ENCODE measurements at regions not wholly inside any gene's neighbourhood (a gene's known extent, or its start where the extent isn't known, plus 50 kb on each side); places are given as distances from the start of the nearest gene placed in this dataset.

DNA sequence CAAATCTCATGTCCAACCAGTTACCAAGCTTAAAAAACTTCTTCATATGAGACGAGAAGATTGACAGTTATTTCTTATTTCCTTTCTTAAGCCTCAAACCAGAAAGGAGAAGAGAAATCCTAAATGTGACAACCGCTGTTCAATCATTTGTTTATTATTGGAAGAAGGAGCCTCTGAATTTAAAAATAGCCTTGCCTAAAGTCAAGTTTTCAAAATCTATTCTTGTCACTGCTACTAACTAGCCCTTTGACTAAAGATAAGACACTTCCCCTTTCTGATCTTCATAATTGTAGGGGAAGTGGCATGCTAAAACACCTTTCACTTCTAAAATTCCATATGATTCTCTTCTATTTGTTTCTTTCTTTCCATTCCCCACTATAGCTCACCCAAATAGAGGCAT lies 106.2 kb upstream of the EMB start:
- H3K4me1 ChIP-seq (ENCODE audit: control insufficient read depth, insufficient read depth, low read length), result no peaks in the 10 kb centered on the region
- no peaks in the 10 kb centered on the region for H3K9me3 ChIP-seq (ENCODE audit: control insufficient read depth, insufficient read depth, low read depth, low read length)
- no peaks in the 10 kb centered on the region for H3K36me3 ChIP-seq (ENCODE audit: control insufficient read depth in 2 of 2, insufficient read depth in 1 of 2, low read length in 2 of 2)
- POLR2A ChIA-PET, result no interaction called here
- CTCF ChIA-PET, result interaction anchor here (0.6 to 1.1 kb wide), 2 partner anchors 22 to 205 kb away, joined by 4 to 6 read pairs; no protein-coding TSS in a partner anchor
- no peak overlapping the region for H3K4me3 ChIP-seq (ENCODE audit: low read depth, low read length)
- TF ChIP-seq, protein P1, sequence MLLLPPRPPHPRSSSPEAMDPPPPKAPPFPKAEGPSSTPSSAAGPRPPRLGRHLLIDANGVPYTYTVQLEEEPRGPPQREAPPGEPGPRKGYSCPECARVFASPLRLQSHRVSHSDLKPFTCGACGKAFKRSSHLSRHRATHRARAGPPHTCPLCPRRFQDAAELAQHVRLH (tag by site-specific recombination; IDR thresholded peaks at IDR 0.05), result no peak
- H3K27ac ChIP-seq (ENCODE audit: extremely low read depth, low read depth, low read length), result no peak overlapping the region

DNA sequence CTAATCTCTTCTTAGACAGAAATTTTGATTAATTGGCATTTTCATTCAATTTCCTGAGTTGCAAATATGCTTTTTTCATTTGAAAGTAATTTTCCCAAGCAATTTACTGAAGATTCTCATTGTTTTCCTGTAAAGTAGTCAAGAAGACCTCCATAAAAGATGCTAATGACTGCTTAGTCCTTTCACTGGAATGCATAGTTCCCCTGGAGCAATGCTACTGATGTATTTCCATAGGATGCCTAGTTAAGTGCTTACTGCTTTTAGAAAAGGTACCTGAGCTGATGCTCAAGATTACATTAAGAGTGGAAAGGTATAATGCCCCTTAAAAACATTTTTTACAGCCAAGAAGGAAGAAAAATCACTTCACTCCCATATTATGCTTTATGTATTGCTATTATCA lies 109.2 kb upstream of the EMB start:
- ChIA-PET POLR2A (no interaction called here), CTCF (no interaction called here)
- no peak overlapping the region for H3K4me3 ChIP-seq (ENCODE audit: low read depth, low read length)

DNA sequence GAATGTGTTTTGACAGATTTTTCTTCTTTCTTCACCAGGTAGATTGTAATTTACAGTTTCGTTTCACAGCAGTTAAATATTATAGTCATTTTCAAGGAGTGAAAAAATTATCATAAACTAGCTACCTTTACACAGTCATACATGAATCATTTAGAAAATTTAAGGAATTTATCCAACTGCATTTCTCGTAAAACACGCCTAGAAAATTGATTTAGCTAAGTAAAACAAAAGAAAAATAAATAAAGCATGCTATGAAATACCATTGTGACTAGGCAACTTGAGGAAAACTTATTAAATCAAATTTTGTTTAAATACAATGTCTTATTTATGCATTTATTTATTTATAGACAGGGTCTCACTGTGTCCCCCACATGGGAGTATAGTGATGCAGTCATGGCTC lies 109.9 kb upstream of the EMB start:
- ChIA-PET POLR2A (no interaction called here), CTCF (no interaction called here)
- Histone ChIP-seq H3K36me3 (ENCODE audit: control insufficient read depth in 2 of 2, insufficient read depth in 1 of 2, low read length in 2 of 2) (no peaks in the 10 kb centered on the region), H3K27ac (ENCODE audit: extremely low read depth, low read depth, low read length) (no peak overlapping the region), H3K4me1 (ENCODE audit: control insufficient read depth, insufficient read depth, low read length) (no peaks in the 10 kb centered on the region), H3K4me3 (ENCODE audit: low read depth, low read length) (no peak overlapping the region), H3K9me3 (ENCODE audit: control insufficient read depth, insufficient read depth, low read depth, low read length) (no peaks in the 10 kb centered on the region)
- TF ChIP-seq ZBTB17 (tag by site-specific recombination; IDR thresholded peaks at IDR 0.05) (no peak), ZSCAN23 (tag by site-specific recombination; IDR thresholded peaks at IDR 0.05) (no peak), ZNF211 (tag by site-specific recombination; IDR thresholded peaks at IDR 0.05; ENCODE audit: low read depth) (no peak), ZNF114 (tag by site-specific recombination; IDR thresholded peaks at IDR 0.05) (no peak), ZNF146 (tag by site-specific recombination; IDR thresholded peaks at IDR 0.05) (no peak), ZNF37A (tag by site-specific recombination; IDR thresholded peaks at IDR 0.05) (no peak), REPIN1 (tag by site-specific recombination; IDR thresholded peaks at IDR 0.05; ENCODE audit: low read depth) (no peak)
- TF ChIP-seq, protein P2, sequence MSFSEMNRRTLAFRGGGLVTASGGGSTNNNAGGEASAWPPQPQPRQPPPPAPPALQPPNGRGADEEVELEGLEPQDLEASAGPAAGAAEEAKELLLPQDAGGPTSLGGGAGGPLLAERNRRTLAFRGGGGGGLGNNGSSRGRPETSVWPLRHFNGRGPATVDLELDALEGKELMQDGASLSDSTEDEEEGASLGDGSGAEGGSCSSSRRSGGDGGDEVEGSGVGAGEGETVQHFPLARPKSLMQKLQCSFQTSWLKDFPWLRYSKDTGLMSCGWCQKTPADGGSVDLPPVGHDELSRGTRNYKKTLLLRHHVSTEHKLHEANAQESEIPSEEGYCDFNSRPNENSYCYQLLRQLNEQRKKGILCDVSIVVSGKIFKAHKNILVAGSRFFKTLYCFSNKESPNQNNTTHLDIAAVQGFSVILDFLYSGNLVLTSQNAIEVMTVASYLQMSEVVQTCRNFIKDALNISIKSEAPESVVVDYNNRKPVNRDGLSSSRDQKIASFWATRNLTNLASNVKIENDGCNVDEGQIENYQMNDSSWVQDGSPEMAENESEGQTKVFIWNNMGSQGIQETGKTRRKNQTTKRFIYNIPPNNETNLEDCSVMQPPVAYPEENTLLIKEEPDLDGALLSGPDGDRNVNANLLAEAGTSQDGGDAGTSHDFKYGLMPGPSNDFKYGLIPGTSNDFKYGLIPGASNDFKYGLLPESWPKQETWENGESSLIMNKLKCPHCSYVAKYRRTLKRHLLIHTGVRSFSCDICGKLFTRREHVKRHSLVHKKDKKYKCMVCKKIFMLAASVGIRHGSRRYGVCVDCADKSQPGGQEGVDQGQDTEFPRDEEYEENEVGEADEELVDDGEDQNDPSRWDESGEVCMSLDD (tag by site-specific recombination; IDR thresholded peaks at IDR 0.05), result no peak
- TF ChIP-seq, protein P3, sequence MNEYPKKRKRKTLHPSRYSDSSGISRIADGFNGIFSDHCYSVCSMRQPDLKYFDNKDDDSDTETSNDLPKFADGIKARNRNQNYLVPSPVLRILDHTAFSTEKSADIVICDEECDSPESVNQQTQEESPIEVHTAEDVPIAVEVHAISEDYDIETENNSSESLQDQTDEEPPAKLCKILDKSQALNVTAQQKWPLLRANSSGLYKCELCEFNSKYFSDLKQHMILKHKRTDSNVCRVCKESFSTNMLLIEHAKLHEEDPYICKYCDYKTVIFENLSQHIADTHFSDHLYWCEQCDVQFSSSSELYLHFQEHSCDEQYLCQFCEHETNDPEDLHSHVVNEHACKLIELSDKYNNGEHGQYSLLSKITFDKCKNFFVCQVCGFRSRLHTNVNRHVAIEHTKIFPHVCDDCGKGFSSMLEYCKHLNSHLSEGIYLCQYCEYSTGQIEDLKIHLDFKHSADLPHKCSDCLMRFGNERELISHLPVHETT (tag by site-specific recombination; IDR thresholded peaks at IDR 0.05), result no peak

More for the DNA sequence above, 109.2 kb upstream of the EMB start:
- Histone ChIP-seq H3K4me1 (ENCODE audit: control insufficient read depth, insufficient read depth, low read length) (no peaks in the 10 kb centered on the region), H3K27ac (ENCODE audit: extremely low read depth, low read depth, low read length) (no peak overlapping the region), H3K36me3 (ENCODE audit: control insufficient read depth in 2 of 2, insufficient read depth in 1 of 2, low read length in 2 of 2) (no peaks in the 10 kb centered on the region), H3K9me3 (ENCODE audit: control insufficient read depth, insufficient read depth, low read depth, low read length) (no peaks in the 10 kb centered on the region)
- TF ChIP-seq, protein P3 (tag by site-specific recombination; IDR thresholded peaks at IDR 0.05), result no peak
- TF ChIP-seq ZFP41 (tag by site-specific recombination; IDR thresholded peaks at IDR 0.05; ENCODE audit: borderline replicate concordance) (no peak), ZNF292 (tag by site-specific recombination; IDR thresholded peaks at IDR 0.05; ENCODE audit: borderline replicate concordance, low read depth) (no peak), ZNF146 (tag by site-specific recombination; IDR thresholded peaks at IDR 0.05) (no peak), ZSCAN16 (tag by site-specific recombination; IDR thresholded peaks at IDR 0.05) (no peak), ZNF777 (tag by site-specific recombination; IDR thresholded peaks at IDR 0.05; ENCODE audit: borderline replicate concordance) (no peak), ZNF112 (tag by site-specific recombination; IDR thresholded peaks at IDR 0.05) (no peak), ZNF324 (tag by site-specific recombination; IDR thresholded peaks at IDR 0.05) (no peak), ZNF354C (tag by site-specific recombination; IDR thresholded peaks at IDR 0.05; ENCODE audit: borderline replicate concordance, low read depth) (no peak)
- TF ChIP-seq, protein P4, sequence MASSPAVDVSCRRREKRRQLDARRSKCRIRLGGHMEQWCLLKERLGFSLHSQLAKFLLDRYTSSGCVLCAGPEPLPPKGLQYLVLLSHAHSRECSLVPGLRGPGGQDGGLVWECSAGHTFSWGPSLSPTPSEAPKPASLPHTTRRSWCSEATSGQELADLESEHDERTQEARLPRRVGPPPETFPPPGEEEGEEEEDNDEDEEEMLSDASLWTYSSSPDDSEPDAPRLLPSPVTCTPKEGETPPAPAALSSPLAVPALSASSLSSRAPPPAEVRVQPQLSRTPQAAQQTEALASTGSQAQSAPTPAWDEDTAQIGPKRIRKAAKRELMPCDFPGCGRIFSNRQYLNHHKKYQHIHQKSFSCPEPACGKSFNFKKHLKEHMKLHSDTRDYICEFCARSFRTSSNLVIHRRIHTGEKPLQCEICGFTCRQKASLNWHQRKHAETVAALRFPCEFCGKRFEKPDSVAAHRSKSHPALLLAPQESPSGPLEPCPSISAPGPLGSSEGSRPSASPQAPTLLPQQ (tag by site-specific recombination; IDR thresholded peaks at IDR 0.05), result no peak
- TF ChIP-seq, protein P5, sequence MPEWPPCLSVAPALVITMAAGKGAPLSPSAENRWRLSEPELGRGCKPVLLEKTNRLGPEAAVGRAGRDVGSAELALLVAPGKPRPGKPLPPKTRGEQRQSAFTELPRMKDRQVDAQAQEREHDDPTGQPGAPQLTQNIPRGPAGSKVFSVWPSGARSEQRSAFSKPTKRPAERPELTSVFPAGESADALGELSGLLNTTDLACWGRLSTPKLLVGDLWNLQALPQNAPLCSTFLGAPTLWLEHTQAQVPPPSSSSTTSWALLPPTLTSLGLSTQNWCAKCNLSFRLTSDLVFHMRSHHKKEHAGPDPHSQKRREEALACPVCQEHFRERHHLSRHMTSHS (tag by site-specific recombination; IDR thresholded peaks at IDR 0.05), result no peak
- TF ChIP-seq, protein P6, sequence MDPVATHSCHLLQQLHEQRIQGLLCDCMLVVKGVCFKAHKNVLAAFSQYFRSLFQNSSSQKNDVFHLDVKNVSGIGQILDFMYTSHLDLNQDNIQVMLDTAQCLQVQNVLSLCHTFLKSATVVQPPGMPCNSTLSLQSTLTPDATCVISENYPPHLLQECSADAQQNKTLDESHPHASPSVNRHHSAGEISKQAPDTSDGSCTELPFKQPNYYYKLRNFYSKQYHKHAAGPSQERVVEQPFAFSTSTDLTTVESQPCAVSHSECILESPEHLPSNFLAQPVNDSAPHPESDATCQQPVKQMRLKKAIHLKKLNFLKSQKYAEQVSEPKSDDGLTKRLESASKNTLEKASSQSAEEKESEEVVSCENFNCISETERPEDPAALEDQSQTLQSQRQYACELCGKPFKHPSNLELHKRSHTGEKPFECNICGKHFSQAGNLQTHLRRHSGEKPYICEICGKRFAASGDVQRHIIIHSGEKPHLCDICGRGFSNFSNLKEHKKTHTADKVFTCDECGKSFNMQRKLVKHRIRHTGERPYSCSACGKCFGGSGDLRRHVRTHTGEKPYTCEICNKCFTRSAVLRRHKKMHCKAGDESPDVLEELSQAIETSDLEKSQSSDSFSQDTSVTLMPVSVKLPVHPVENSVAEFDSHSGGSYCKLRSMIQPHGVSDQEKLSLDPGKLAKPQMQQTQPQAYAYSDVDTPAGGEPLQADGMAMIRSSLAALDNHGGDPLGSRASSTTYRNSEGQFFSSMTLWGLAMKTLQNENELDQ (tag by site-specific recombination; IDR thresholded peaks at IDR 0.05; ENCODE audit: low read depth), result no peak
